GM23248 (cell line): ENCODE measurements at regions not wholly inside any gene's neighbourhood (a gene's known extent, or its start where the extent isn't known, plus 50 kb on each side); places are given as distances from the start of the nearest gene placed in this dataset.

Experiments used
- DNase-seq: peaks from one replicate; pipeline ENCODE4 v3.0.0-alpha.2; 2015
- H2AFZ ChIP-seq: fragments of 200-600 bp; sonication (generic); 2 replicates; pipeline ENCODE4 v1.6.1; 2016; ENCODE audit warnings: antibody characterized with exemption
- H3F3A ChIP-seq: fragments of 200-600 bp; sonication (generic); 2 replicates; pipeline ENCODE4 v1.6.1; 2016; ENCODE audit warnings: mild to moderate bottlenecking, antibody characterized with exemption, mixed run types; ENCODE audit not compliant: insufficient read depth
- H3K27ac ChIP-seq: fragments of 200-600 bp; sonication (generic); 2 replicates; pipeline ENCODE4 v1.5.1; 2016; ENCODE audit warnings: mild to moderate bottlenecking
- H3K27me3 ChIP-seq: fragments of 200-600 bp; sonication (generic); replicated peaks from 2 replicates; pipeline ENCODE4 v1.6.1; 2016; ENCODE audit warnings: mild to moderate bottlenecking; ENCODE audit not compliant: insufficient read depth
- H3K36me3 ChIP-seq: fragments of 200-600 bp; sonication (generic); 2 replicates; pipeline ENCODE4 v1.6.1; 2016; ENCODE audit warnings: low read depth, mild to moderate bottlenecking
- H3K4me1 ChIP-seq: fragments of 200-600 bp; sonication (generic); 2 replicates; pipeline ENCODE4 v1.6.1; 2016; ENCODE audit warnings: mild to moderate bottlenecking; ENCODE audit not compliant: insufficient read depth
- H3K4me2 ChIP-seq: fragments of 200-600 bp; sonication (generic); one replicate; pipeline ENCODE4 v1.6.1; 2016; ENCODE audit warnings: mild to moderate bottlenecking; ENCODE audit not compliant: unreplicated experiment
- H3K4me3 ChIP-seq: fragments of 200-600 bp; sonication (generic); 2 replicates; pipeline ENCODE4 v1.5.1; 2016; ENCODE audit warnings: mild to moderate bottlenecking
- H3K79me2 ChIP-seq: fragments of 200-600 bp; sonication (generic); 2 replicates; pipeline ENCODE4 v1.6.1; 2016; ENCODE audit warnings: mild to moderate bottlenecking; ENCODE audit not compliant: insufficient read depth
- H3K9ac ChIP-seq: fragments of 200-600 bp; sonication (generic); 2 replicates; pipeline ENCODE4 v1.6.1; 2016; ENCODE audit warnings: mild to moderate bottlenecking
- H3K9me2 ChIP-seq: fragments of 200-600 bp; sonication (generic); 2 replicates; pipeline ENCODE4 v1.6.1; 2016; ENCODE audit warnings: mixed run types, mild to moderate bottlenecking, moderate library complexity; ENCODE audit not compliant: insufficient read depth
- H3K9me3 ChIP-seq: fragments of 200-600 bp; sonication (generic); one replicate; pipeline ENCODE4 v1.6.1; 2017; ENCODE audit warnings: low read depth
- H4K20me1 ChIP-seq: fragments of 200-600 bp; sonication (generic); 2 replicates; pipeline ENCODE4 v1.6.0; 2016; ENCODE audit not compliant: insufficient read depth
- EZH2 ChIP-seq: fragments of 200-600 bp; sonication (generic); IDR thresholded peaks from 2 replicates; pipeline ENCODE4 v1.6.1; 2018; ENCODE audit warnings: antibody characterized with exemption, mild to moderate bottlenecking; ENCODE audit not compliant: insufficient read depth, poor library complexity, severe bottlenecking
- EZH2phosphoT487 ChIP-seq: fragments of 200-600 bp; sonication (generic); IDR thresholded peaks from 2 replicates; pipeline ENCODE4 v1.6.1; 2018; ENCODE audit warnings: antibody characterized with exemption, moderate library complexity, mild to moderate bottlenecking, low read depth; ENCODE audit not compliant: insufficient read depth
- WGBS, 2 experiments: methylation state at CpG; one replicate each; pipeline ENCODE4 v1.1.6; 2015 to 2017; ENCODE audit warnings: low lambda C conversion rate in 2 of 2, low coverage in 1 of 2; ENCODE audit errors: missing lambda C conversion rate in 2 of 2; 5-methylcytosine and 5-hydroxymethylcytosine counted together
- in situ Hi-C: fragments of 300-500 bp; cut with MboI; formaldehyde crosslinking; loops from 2 replicates; pipeline ENCODE4 v1.15.0; 2020

- no peaks in the 10 kb centered on the region for H3K36me3 ChIP-seq
- no peaks in the 10 kb centered on the region for H3F3A ChIP-seq
- 0% methylated on average over 1 of the region's 1 CpG for WGBS, 2 experiments
- TF ChIP-seq EZH2: no peak
- TF ChIP-seq EZH2phosphoT487: no peak
- no peak overlapping the region for H2AFZ ChIP-seq
- no peaks in the 10 kb centered on the region; the same call in 1 of the 2 replicates for H3K27me3 ChIP-seq
- H3K79me2 ChIP-seq: no peaks in the 10 kb centered on the region
- H3K9me2 ChIP-seq: no peaks in the 10 kb centered on the region
- in situ Hi-C loops: no loop called here
- H3K4me1 ChIP-seq: no peaks in the 10 kb centered on the region
- H3K27ac ChIP-seq: no peak overlapping the region
- no peak for DNase-seq
- no peaks in the 10 kb centered on the region for H4K20me1 ChIP-seq
- H3K4me3 ChIP-seq: no peak overlapping the region
- no peak overlapping the region for H3K4me2 ChIP-seq
- no peak overlapping the region for H3K9ac ChIP-seq
- no peaks in the 10 kb centered on the region for H3K9me3 ChIP-seq
Observed at GRCh38 chr11:13869398-13869886, 93.1 kb upstream of the SPON1 start.

GRCh38 chr11:13874597-13874996 lies 87.9 kb upstream of the SPON1 start:
- H3K9me3 ChIP-seq: no peaks in the 10 kb centered on the region
- no peaks in the 10 kb centered on the region for H4K20me1 ChIP-seq
- TF ChIP-seq EZH2: no peak
- no peak for TF ChIP-seq EZH2phosphoT487
- no peak overlapping the region for H3K4me3 ChIP-seq
- no peaks in the 10 kb centered on the region for H3K36me3 ChIP-seq
- H3K4me1 ChIP-seq: no peaks in the 10 kb centered on the region
- H3K4me2 ChIP-seq: no peak overlapping the region
- in situ Hi-C loops: no loop called here
- no peaks in the 10 kb centered on the region; the same call in 1 of the 2 replicates for H3K27me3 ChIP-seq
- H2AFZ ChIP-seq: no peak overlapping the region
- H3F3A ChIP-seq: no peaks in the 10 kb centered on the region
- no peak overlapping the region for H3K9ac ChIP-seq
- no peak overlapping the region for H3K27ac ChIP-seq
- no peaks in the 10 kb centered on the region for H3K79me2 ChIP-seq
- no peak for DNase-seq
- H3K9me2 ChIP-seq: no peaks in the 10 kb centered on the region

GRCh38 chr11:13875643-13876042 lies 86.9 kb upstream of the SPON1 start:
- TF ChIP-seq EZH2 (no peak), EZH2phosphoT487 (no peak)

GRCh38 chr11:13876423-13876822 lies 86.1 kb upstream of the SPON1 start:
- in situ Hi-C loops: no loop called here
- Histone ChIP-seq H3K4me1 (no peaks in the 10 kb centered on the region), H3K9me3 (no peaks in the 10 kb centered on the region), H3K79me2 (no peaks in the 10 kb centered on the region), H3K27ac (no peak overlapping the region), H3K9me2 (no peaks in the 10 kb centered on the region), H3K9ac (no peak overlapping the region), H3K4me2 (no peak overlapping the region), H2AFZ (no peak overlapping the region), H3F3A (no peaks in the 10 kb centered on the region), H3K36me3 (no peaks in the 10 kb centered on the region), H3K4me3 (no peak overlapping the region), H4K20me1 (no peaks in the 10 kb centered on the region), H3K27me3 (no peaks in the 10 kb centered on the region; the same call in 1 of the 2 replicates)
- WGBS, 2 experiments: 83 to 88% methylated on average over 2 of the region's 2 CpGs
- TF ChIP-seq EZH2phosphoT487 (no peak), EZH2 (no peak)
- no peak for DNase-seq

More at GRCh38 chr11:13875643-13876042, 86.9 kb upstream of the SPON1 start:
- DNase-seq: no peak
- H3K4me3 ChIP-seq: no peak overlapping the region
- no peaks in the 10 kb centered on the region for H3K36me3 ChIP-seq
- no peak overlapping the region for H2AFZ ChIP-seq
- no peaks in the 10 kb centered on the region for H3K9me3 ChIP-seq
- in situ Hi-C loops: no loop called here
- WGBS, 2 experiments: 49 to 53% methylated on average over 9 of the region's 9 CpGs
- no peak overlapping the region for H3K4me2 ChIP-seq
- no peak overlapping the region for H3K9ac ChIP-seq
- no peaks in the 10 kb centered on the region; the same call in 1 of the 2 replicates for H3K27me3 ChIP-seq
- no peak overlapping the region for H3K27ac ChIP-seq
- no peaks in the 10 kb centered on the region for H3F3A ChIP-seq
- no peaks in the 10 kb centered on the region for H4K20me1 ChIP-seq
- no peaks in the 10 kb centered on the region for H3K9me2 ChIP-seq
- no peaks in the 10 kb centered on the region for H3K4me1 ChIP-seq
- H3K79me2 ChIP-seq: no peaks in the 10 kb centered on the region

GRCh38 chr11:13878077-13878476 lies 84.4 kb upstream of the SPON1 start:
- DNase-seq: no peak
- no peaks in the 10 kb centered on the region for H3K36me3 ChIP-seq
- no peak overlapping the region for H2AFZ ChIP-seq
- H3K27me3 ChIP-seq: no peaks in the 10 kb centered on the region; the same call in 1 of the 2 replicates
- H3K4me2 ChIP-seq: no peak overlapping the region
- H3K27ac ChIP-seq: no peak overlapping the region
- H3K4me3 ChIP-seq: no peak overlapping the region
- H3K9ac ChIP-seq: no peak overlapping the region
- in situ Hi-C loops: no loop called here
- H3F3A ChIP-seq: no peaks in the 10 kb centered on the region
- H3K9me2 ChIP-seq: no peaks in the 10 kb centered on the region
- H3K79me2 ChIP-seq: no peaks in the 10 kb centered on the region
- WGBS, 2 experiments: 33 to 50% methylated on average over 1 of the region's 1 CpG
- TF ChIP-seq EZH2 (no peak), EZH2phosphoT487 (no peak)
- H3K4me1 ChIP-seq: no peaks in the 10 kb centered on the region
- no peaks in the 10 kb centered on the region for H3K9me3 ChIP-seq
- H4K20me1 ChIP-seq: no peaks in the 10 kb centered on the region
